HG02678 (cell line): ENCODE measurements at regions not wholly inside any gene's neighbourhood (a gene's known extent, or its start where the extent isn't known, plus 50 kb on each side); places are given as distances from the start of the nearest gene placed in this dataset.

Experiments used
- ATAC-seq: cut with Tn5 transposase; IDR thresholded peaks from one replicate; pipeline ENCODE4 v1.9.1; 2021; ENCODE audit warnings: mild to moderate bottlenecking, moderate library complexity; ENCODE audit not compliant: unreplicated experiment

DNA sequence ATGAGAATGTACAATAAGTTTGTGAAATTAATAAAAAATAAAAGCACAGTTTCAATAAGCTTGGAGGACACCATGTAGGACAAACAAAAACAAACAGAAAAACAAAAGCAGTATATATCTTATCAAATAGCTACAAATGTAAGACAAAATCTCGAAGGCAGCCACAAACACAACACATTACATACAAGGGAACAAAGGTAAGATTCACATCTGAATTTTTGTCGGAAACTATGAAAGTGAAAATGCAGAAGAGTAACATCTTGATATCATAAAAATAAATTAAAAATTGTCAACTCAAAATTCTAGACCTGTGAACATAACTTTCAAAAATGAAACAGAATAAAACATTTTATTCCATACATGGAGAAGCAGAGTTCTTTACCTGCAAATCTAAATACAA lies 1049.5 kb upstream of the ADGRL2 start:
- ATAC-seq = no peak

DNA sequence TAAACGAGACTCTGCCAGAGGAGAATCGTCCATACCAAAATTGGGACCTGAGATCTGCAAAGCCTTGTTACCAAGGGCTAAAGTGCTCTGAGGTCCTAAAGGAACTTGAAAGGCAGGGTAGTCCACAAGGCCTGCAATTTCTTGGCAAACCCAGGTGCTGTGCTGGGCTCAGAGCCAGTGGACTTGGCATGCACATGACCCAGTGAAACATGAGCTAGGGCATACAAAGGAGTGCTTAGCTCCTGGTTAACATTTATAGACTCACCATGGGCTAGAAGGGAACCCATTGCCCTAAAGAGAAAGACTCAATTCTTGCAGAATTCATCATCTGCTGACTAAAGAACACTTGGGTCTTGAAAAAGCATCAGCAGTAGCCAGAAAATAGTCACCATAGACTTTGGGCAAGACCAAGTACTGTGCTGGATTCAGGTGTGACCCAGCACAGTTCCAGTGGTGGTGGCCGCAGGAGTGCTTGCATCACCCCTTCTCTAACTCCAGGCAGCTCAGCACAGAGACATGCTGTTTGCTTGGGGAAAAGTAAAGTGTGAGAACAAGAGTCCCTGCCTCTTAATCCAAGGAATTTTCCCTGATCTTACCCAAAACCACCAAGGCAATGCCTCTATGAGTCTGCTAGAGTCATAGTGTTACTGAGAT lies 1069.4 kb upstream of the ADGRL2 start:
- ATAC-seq = no peak

DNA sequence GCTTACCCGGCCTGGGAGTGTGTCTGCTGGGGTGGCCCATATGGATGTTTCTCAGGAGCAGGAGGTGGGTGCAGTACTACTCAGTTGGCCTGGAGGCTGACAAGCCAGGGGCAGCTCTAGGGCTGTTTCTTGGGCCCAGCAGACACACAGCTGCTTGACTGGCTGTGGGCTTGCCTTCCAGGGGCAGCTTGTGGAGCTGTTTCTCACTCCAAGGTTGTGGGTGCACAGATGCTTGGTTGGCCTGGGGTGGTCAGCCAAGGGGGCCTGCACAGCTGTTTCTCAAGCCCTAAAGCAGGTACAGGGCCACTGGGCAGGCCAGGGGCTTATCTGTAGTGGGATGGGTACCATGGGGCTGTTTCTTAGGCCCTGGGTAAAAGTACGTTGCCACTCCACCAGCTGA lies 1078.1 kb upstream of the ADGRL2 start:
- no peak for ATAC-seq

DNA sequence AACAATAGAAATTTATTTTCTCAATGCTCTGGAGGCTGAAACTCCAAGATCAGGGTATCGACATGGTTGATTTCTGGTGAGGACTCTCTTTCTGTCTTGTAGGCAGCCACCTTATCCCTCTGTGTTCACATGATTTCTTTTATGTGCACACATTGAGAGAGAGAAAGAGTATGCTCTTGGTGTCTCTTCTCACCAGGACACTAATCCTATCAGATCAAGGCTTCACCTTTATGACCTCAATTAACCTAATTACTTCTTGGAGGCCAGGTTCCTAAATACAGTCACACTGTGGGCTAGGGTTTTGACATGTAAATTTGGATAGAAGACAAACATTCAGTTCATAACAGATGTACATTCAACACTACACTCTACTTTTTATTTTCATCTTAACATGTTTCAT lies 1094.2 kb upstream of the ADGRL2 start:
- ATAC-seq = no peak

DNA sequence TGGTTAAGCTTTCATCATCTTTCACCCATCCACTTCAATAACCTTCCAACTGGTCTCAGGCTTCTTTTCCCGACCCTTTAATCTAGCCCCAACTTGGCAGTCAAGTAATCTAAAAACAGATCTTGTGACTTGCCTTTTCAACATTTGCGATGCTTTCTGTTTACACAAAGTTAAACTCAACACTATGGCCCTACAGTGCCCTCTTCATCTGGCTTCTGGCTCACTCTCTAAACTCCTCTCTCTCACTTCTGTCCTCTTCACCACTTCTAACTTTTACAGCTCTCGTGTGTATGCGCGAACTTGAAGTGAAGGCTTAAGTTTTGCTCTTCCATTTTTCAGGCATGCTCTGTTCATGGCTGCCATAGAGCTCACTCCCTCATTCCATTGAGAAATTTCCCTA lies 1122.3 kb upstream of the ADGRL2 start:
- no peak for ATAC-seq

DNA sequence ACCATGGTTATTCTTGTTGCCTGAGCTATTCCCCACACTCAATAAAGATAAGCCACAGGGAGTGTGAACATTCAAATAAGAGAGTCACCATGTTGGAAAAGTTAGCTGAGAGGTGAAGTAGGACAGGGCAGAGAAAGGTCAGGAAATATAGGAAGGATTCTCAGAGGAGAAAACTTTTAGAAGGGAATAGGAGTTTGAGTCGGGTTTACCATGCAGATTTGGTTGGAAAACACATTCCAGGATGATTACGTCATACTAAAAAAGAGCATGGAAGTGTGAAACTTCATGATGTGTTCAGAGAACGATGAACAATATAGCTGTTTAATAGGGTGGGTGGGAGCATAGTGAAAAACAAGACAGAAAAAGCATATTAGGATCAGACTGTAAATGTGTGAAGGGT lies 1125.3 kb upstream of the ADGRL2 start:
- ATAC-seq = no peak

DNA sequence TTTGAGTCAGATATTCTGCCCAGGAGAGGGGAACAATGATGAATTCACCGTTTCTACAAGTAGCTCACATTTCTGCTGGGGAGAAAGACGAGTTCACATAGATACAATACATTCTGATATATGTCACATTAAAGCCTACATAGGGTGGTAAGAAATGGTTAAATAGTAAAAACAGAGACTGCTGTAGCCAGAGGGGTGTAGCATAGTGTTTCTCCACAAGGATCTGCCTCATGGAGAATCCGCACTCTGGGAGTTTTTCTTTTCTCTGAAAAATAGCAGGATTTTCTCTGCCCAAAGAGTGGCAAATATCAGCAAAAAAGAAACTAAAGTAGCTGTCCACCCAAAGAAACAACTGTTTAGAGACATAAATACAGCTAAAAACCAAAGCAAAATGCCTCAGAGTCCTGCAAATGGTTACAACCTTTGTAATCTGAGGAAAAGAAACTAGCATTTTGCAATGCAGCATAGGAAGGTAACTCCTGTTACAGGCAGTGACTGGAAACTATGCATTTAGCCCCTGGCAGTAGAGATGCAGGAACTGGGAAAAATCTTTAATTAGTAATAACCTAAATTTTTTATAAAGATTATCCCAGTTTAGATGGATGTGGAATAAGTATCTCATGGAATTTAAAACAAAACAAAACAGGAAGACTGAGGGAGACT lies 1126.7 kb upstream of the ADGRL2 start:
- ATAC-seq = no peak

DNA sequence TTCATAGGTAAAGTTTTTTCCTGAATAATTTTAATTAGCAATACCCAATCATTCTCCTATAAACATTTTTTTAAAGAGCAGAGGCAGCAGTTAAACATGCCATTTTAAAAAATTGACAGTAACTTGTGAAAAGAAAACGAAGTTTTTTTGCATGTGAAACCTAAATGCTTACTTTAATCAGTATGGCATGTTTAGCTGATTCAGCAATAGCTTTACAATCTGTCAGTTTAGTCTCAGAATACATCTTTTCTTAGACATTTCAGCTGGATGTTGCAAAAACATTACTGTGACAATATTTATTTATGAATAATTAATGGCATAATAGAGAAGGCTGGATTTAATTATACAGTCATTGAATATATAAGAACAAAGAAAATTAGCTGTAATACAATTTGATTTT lies 1132.4 kb upstream of the ADGRL2 start:
- ATAC-seq = no peak

DNA sequence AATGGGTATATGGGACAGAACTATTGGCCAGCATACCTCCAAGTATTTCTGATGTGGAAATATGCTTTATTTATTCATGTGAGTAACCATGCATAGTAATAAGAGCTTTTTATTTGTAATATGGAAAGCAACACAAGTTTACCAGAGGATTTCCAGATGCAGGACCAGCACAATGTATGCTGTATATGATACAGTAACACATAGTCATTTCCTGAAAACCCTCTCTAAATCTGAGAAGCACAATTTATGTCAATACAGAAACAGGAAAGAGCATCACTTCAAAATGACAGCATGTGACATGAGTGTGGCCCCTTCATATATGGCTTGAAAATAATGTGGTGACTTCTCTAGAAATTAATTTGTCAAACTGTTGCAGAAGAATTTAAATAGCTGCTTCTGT lies 1134.7 kb upstream of the ADGRL2 start:
- ATAC-seq = no peak

DNA sequence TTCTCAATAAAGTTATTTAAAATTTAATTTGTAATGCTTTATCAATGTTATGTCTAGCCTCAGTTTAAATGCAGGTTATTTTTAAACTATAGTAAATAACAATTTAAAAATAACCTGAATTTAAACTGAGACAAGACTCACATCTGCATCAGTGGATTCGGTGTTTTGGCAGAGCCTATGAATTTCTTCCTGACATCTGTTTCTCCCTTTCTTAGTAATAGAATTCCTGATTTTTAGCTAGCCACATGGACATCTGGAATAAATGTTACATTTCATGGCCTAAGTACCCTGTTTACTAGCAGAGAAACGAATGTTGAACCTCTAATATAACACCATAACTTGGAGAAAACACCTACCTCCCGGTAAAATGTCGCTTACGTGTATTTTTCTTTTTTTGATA lies 1141.6 kb upstream of the ADGRL2 start:
- ATAC-seq = no peak

DNA sequence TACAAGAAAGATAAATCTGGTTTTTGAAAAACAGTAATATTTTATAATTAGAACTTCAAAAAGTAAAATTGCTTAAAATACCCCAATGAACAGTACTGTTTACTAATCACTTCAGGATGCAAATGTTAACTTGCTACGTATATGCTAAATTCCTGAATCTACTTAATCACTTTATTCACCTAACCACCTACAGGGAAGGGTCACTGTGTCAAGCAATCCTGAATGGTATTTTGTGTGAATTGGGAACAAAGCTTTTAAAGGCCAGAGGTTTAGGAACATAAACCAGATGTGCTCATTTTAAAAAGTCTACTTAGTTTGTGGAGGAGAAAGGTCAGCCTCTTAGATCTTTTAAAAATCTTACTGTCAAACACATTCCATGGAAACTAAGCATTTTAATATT lies 1143.0 kb upstream of the ADGRL2 start:
- no peak for ATAC-seq

DNA sequence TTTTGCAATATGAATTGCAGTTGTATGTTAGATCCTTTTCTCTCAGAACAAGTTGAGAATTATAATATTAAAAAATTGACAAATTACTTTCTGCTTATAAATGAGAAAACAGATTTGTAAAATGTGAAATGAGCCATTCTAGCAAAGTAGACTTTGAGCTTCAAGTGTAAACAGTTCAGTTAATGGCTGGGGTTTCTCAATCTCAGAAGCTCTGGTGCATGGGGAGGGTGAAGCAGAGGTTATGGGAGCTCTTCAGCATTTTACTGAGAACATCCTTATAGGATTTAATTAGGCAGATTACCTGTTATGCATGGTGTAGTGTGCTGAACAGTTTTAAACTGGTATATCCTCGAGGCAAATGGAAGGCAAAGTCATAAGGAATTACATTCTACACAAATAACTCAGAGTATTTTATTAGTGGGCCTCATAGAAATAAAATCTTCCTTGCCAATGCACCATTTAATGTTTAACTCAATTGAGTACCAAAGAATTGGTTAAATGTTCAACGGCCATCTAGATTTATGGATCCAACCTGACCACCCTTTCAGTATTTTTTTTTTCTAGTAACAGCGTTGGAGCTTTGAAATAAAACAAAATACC lies 1143.6 kb upstream of the ADGRL2 start:
- no peak for ATAC-seq

DNA sequence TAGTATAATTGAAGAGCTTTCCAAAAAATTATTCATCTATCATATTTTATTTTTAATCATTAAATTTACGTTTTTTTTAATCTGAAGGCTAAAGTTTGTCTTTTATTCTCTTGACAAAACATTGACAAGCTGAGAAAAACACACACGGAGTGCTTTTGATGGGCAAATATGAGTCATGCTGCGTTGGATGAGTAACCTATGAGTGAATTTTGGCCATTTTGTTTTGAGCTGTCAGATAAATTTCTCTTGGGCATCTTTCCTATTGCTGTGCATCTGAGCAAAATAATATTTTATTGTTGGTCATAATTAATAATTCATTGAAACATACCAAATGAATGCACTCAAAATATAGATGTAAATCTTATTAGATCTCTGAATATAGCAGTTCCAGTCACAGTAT lies 1144.1 kb upstream of the ADGRL2 start:
- peak; percentile 34 for ATAC-seq

DNA sequence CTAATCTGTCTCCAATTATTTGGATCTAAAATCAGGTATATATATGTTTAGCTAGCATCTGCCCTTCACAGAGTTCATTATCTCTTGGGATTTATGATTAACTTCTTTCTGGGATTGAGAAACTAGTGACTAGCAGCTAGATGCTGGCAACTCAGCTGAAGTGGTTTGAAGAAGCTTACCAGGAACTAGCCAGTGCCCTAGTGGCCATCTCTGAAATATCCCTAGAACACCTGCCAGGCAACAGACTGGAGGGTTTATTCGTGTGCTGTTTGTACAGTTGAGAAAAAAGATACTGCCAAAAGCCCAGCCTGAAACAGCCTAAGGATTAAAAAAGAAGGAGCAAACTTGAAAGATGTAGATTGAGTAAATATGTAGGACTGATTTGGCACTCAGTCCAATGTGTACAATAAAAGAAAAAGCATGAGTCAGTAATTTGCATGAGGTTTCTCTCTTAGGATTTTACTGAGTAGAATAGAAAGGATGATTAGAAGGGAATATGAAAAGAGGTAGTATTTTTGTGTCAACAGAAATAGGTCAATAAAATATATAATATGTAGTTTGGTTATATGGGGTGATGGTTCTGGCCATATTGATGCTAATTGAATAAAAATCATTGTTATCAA lies 1144.6 kb upstream of the ADGRL2 start:
- peak; percentile 82 for ATAC-seq

DNA sequence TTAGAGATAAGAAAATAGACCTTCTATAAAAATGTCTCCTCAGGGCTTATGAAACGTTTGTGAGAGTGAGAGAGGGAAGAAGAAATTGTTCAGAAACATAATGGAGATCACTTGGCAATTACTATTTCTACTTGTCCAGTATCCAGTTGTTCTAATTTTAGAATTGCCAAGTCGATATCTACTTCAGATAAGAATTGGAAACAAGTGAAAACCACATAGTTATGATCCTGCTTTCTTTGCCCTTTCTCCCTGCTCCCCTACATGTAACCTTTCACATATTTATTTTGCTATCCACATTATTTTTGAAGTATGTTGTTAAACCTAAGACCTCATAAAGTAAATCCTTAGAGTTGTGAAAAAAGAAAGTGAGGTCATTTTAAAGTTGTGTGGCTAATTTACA lies 1154.7 kb upstream of the ADGRL2 start:
- ATAC-seq = no peak

DNA sequence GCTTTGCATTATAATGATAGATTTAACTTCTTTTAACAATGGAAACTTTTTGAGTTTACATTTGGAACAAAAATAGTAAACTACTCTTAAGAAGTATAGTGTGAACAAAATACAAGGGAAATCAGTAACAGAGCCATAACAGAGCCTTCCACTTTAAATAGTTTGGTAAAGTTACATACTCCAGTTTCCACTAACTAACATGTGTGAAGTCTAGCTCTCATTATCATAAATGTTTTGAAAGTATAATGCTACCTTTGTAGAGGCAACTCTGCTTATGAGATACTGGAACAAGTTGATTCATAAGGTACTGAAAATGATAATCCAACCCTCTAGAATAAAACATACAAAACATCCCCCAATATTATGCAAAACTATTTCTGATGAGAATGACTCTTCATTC lies 1155.1 kb upstream of the ADGRL2 start:
- ATAC-seq = no peak

DNA sequence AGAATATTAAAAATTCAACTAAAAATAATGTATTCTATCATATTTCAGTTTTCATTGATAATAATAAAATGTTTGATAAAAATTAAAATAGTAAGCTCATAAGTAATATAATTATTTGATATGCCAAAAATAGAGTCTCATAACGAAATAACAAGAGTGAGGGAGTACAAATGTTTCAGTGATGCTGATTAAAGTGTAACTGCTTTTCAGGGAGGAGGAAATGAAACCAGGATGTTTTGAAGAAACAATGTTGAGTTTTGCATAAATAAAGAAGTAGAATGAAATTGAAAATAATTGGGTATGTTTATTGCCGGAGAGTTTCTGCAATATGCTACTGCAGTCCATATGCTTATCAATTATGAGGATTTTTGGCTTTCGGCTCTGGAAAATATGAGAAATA lies 1159.8 kb upstream of the ADGRL2 start:
- ATAC-seq = peak; percentile 36

DNA sequence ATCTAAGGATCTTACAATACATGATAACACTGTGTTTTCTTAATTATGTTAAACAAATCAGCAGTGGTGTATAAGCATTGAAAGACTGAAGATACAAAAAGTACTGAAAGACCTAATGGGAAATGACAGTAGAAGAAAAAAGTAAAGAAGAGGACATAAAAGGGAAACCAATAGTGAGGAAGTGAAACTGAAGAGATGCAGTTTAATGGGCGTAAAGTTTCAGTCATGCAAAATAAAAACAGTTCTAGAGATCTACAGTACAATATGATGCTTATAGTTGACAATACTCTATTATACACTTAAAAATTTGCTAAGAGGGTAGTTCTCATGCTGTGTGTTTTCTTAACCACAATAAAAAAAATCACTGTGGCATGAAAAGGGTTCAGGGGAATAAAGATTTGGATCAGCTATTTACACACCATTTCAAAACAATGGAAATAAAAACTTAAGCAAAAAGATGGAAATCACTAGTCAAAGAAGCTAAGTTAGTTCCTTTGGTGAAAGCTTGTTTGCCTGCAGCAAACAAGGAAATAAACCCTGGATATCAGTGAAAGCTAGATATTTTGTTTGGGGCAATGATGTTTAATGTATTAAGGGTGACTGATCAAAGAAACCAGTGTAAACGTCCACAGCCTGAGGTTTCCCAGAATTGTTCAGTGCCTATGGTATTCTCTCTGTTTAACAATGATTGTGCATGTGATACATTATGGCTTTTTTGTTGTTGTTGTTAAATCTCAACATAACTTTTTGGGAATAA lies 1160.8 kb upstream of the ADGRL2 start:
- ATAC-seq = peak; percentile 97

DNA sequence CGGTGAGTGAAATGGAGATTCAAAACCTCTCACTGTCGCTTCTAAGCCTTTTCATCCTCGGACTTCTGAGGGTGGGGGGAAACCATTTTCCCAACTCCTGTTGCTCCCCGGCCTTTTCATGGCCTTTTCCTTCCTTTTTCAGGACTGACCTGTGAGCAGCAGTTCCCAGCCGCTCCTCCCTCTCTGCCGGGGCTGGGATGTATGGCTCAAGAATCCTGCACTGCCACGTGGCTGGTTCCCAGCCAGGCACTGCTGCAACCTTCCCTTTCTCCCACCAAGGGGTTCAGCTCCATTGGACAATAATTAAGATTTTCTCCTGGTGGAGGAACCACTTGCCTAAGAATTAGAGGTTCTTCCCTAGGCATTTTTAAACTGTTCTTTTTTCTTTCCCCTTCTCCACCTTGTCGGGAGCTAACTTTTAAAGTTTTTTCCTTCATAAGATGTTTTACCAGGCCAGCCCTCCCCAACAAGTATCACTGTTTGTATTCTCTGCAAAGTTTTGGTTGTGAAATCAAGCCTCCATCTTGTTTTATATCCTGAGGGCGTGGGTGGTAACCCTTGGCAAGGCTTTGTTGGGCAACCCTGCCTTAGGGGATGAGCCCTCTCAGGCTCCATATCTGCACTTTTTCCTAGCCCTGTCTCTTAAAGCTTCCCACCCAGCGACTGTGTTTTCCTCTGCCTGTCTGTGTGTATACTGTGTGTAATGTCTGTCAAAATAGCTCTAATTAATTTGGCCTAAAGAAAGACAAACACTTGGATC lies 1166.6 kb upstream of the ADGRL2 start:
- ATAC-seq = no peak

DNA sequence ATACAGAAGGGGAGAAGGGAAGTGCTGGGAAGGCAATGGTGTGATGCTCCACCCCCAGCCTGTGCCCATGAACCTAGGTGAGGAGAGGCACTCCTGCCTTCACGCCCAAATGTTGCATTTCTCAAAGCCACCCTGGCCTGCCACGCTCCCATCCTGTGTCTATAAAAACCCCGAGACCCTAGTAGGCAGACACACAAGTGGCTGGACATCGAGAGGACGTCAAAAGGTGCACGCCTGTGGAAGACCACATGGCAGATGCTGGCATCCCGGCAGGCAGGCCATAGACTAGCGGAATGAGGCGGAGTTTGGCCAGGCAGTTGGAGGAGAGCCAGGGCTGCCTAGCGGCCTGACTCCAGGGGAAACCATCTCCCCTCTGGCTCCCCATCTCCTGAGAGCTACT lies 1168.5 kb upstream of the ADGRL2 start:
- ATAC-seq = no peak
